KMS-11 (cell line): ENCODE measurements at regions not wholly inside any gene's neighbourhood (a gene's known extent, or its start where the extent isn't known, plus 50 kb on each side); places are given as distances from the start of the nearest gene placed in this dataset.

Experiments
- H2AFZ ChIP-seq: fragments of 200-600 bp; sonication (generic); 2 replicates; pipeline ENCODE4 v1.6.1; 2016; ENCODE audit warnings: antibody characterized with exemption, mixed run types, low read depth
- H3K27ac ChIP-seq: fragments of 200-600 bp; sonication (generic); 2 replicates; pipeline ENCODE4 v1.6.1; 2016; ENCODE audit warnings: mild to moderate bottlenecking, mixed run types
- H3K27me3 ChIP-seq: fragments of 200-600 bp; sonication (generic); 2 replicates; pipeline ENCODE4 v1.6.1; 2017; ENCODE audit warnings: mild to moderate bottlenecking, low read depth, mixed run types, moderate library complexity; ENCODE audit not compliant: insufficient read depth
- H3K36me3 ChIP-seq: fragments of 200-600 bp; sonication (generic); 2 replicates; pipeline ENCODE4 v1.6.1; 2017; ENCODE audit warnings: mild to moderate bottlenecking, mixed run types; ENCODE audit not compliant: insufficient read depth
- H3K4me1 ChIP-seq: fragments of 200-600 bp; sonication (generic); 2 replicates; pipeline ENCODE4 v1.6.1; 2016; ENCODE audit warnings: mild to moderate bottlenecking, low read depth, mixed run types; ENCODE audit not compliant: poor library complexity, severe bottlenecking
- H3K4me2 ChIP-seq: fragments of 200-600 bp; sonication (generic); 2 replicates; pipeline ENCODE4 v1.7.0; 2016; ENCODE audit warnings: mild to moderate bottlenecking, mixed run types
- H3K4me3 ChIP-seq: fragments of 200-600 bp; sonication (generic); IDR thresholded peaks from 2 replicates; pipeline ENCODE4 v1.6.1; 2017; ENCODE audit warnings: low read depth, low read length, mixed read lengths; ENCODE audit not compliant: insufficient read depth
- H3K79me2 ChIP-seq: fragments of 200-600 bp; sonication (generic); 2 replicates; pipeline ENCODE4 v1.6.1; 2016; ENCODE audit warnings: low read depth, mixed run types; ENCODE audit not compliant: insufficient read depth
- H3K9ac ChIP-seq: fragments of 200-600 bp; sonication (generic); 2 replicates; pipeline ENCODE4 v1.6.1; 2016; ENCODE audit warnings: mild to moderate bottlenecking, mixed run types
- H4K20me1 ChIP-seq: fragments of 200-600 bp; sonication (generic); 2 replicates; pipeline ENCODE4 v1.6.1; 2016; ENCODE audit warnings: mild to moderate bottlenecking, mixed run types; ENCODE audit not compliant: insufficient read depth
- CTCF ChIP-seq: fragments of 200-600 bp; sonication (generic); conservative IDR thresholded peaks from 2 replicates; pipeline ENCODE4 v1.6.1; 2017; ENCODE audit warnings: low read depth, mild to moderate bottlenecking, antibody characterized with exemption, low read length, moderate library complexity, mixed read lengths

- no peaks in the 10 kb centered on the region for H4K20me1 ChIP-seq
- no peak overlapping the region for H3K27ac ChIP-seq
- H3K9ac ChIP-seq = no peak overlapping the region
- H3K4me1 ChIP-seq = no peaks in the 10 kb centered on the region
- H3K4me2 ChIP-seq = no peak overlapping the region
- TF ChIP-seq CTCF = no peak
- H3K36me3 ChIP-seq = no peaks in the 10 kb centered on the region
- H3K4me3 ChIP-seq = no peak overlapping the region
- H2AFZ ChIP-seq = no peak overlapping the region
- H3K79me2 ChIP-seq = no peaks in the 10 kb centered on the region
- H3K27me3 ChIP-seq = no peaks in the 10 kb centered on the region
Observed at GRCh38 chr6:105515054-105515453, 112.2 kb upstream of the PREP start.

GRCh38 chr6:105514306-105514705 is 111.4 kb upstream of the PREP start:
- Histone ChIP-seq H3K4me2 (no peak overlapping the region), H3K9ac (no peak overlapping the region), H4K20me1 (no peaks in the 10 kb centered on the region), H3K36me3 (no peaks in the 10 kb centered on the region), H3K27ac (no peak overlapping the region), H3K4me1 (no peaks in the 10 kb centered on the region), H3K27me3 (no peaks in the 10 kb centered on the region), H3K79me2 (no peaks in the 10 kb centered on the region), H2AFZ (no peak overlapping the region), H3K4me3 (no peak overlapping the region)
- TF ChIP-seq CTCF = no peak

- no peaks in the 10 kb centered on the region for H4K20me1 ChIP-seq
- H3K4me2 ChIP-seq = no peak overlapping the region
- no peak overlapping the region for H2AFZ ChIP-seq
- no peak overlapping the region for H3K9ac ChIP-seq
- H3K27me3 ChIP-seq = no peaks in the 10 kb centered on the region
- no peak overlapping the region for H3K27ac ChIP-seq
- TF ChIP-seq CTCF = no peak
- H3K36me3 ChIP-seq = no peaks in the 10 kb centered on the region
- no peaks in the 10 kb centered on the region for H3K79me2 ChIP-seq
- H3K4me3 ChIP-seq = no peak overlapping the region
- H3K4me1 ChIP-seq = peaks cover 7% of the 10 kb centered on the region
Observed at GRCh38 chr6:105511639-105512038, 108.8 kb upstream of the PREP start.

GRCh38 chr6:105510746-105511145 is 107.9 kb upstream of the PREP start:
- Histone ChIP-seq H4K20me1 (no peaks in the 10 kb centered on the region), H3K4me1 (peaks cover 7% of the 10 kb centered on the region), H3K27me3 (no peaks in the 10 kb centered on the region), H3K4me3 (no peak overlapping the region), H3K27ac (no peak overlapping the region), H3K36me3 (no peaks in the 10 kb centered on the region), H3K79me2 (no peaks in the 10 kb centered on the region), H2AFZ (no peak overlapping the region), H3K4me2 (no peak overlapping the region), H3K9ac (no peak overlapping the region)
- TF ChIP-seq CTCF = no peak
